Gastroesophageal sphincter (tissue), 3 donors: ENCODE measurements at regions not wholly inside any gene's neighbourhood (a gene's known extent, or its start where the extent isn't known, plus 50 kb on each side); places are given as distances from the start of the nearest gene placed in this dataset.

Experiments
- POLR2A ChIP-seq, 2 donors: fragments of 450-650 bp; IDR thresholded peaks; one replicate each; pipeline ENCODE4 v1.6.1; 2017; ENCODE audit warnings: antibody characterized with exemption in 2 of 2, mild to moderate bottlenecking in 2 of 2, moderate library complexity in 1 of 2
- POLR2AphosphoS5 ChIP-seq: sonication (generic); formaldehyde crosslinking; IDR thresholded peaks from one replicate; pipeline ENCODE4 v1.6.1; 2017; ENCODE audit warnings: antibody characterized with exemption
- TF ChIP-seq, protein P1 (sequence below), 4 experiments: fragments of 200-600 bp in 2 of 4; fragments of 450-650 bp in 2 of 4; sonication (generic) in 1 of 4; IDR thresholded peaks; one replicate each; pipeline ENCODE4 v1.5.1; 2017 to 2019; ENCODE audit warnings: antibody characterized with exemption in 4 of 4, mild to moderate bottlenecking in 2 of 4, moderate library complexity in 2 of 4

DNA sequence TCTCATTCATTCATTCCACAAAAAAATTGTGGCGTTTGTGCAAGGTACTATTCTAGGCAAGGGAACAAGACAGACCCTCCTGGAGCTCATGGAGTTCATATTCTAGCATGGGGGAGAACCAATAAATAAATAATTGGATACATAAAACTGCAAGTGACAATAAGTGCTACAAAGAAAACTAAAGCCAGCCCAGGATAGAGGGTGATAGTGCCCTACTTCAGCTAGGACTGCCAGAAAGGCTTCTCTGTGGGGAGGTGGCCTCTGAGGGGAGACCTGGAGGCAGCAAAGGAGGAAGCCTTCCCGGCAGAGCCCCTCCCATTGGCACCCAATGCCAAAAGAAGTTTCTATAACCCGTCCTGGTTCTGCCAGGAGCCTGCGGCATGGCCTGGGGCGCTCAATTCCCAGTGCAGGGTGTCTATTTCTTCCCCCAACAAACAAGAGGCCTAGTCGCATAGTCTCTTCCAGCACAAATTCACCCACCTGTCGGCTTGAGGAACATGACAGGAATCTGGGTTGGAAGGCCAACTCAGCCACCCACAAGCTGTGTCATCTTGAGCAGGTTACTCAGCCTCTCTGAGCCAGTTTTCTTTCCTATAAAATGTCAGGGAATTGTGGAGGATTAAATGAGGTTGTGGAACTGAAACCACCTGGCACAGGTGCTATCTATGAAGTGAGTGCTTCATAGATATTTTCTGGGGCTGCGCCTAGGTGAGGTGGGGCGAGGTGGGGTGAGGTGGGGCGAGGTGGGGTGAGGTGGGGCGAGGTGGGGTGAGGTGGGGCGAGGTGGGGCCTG lies 94.3 kb downstream of the ZFP36L2 start:
- TF ChIP-seq, protein P1, sequence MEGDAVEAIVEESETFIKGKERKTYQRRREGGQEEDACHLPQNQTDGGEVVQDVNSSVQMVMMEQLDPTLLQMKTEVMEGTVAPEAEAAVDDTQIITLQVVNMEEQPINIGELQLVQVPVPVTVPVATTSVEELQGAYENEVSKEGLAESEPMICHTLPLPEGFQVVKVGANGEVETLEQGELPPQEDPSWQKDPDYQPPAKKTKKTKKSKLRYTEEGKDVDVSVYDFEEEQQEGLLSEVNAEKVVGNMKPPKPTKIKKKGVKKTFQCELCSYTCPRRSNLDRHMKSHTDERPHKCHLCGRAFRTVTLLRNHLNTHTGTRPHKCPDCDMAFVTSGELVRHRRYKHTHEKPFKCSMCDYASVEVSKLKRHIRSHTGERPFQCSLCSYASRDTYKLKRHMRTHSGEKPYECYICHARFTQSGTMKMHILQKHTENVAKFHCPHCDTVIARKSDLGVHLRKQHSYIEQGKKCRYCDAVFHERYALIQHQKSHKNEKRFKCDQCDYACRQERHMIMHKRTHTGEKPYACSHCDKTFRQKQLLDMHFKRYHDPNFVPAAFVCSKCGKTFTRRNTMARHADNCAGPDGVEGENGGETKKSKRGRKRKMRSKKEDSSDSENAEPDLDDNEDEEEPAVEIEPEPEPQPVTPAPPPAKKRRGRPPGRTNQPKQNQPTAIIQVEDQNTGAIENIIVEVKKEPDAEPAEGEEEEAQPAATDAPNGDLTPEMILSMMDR (IDR thresholded peaks at IDR 0.05): no peak
- TF ChIP-seq POLR2AphosphoS5 (no peak), POLR2A (IDR thresholded peaks at IDR 0.05) (no peak)
